Stimulated activated naive CD8-positive, alpha-beta T cell treated with anti-CD3 and anti-CD28 coated beads, Interleukin-15, Interleukin-2, amounts not matched to agents 100 U/mL and 50 U/mL, for 24 hours (primary cell): ENCODE measurements at regions not wholly inside any gene's neighbourhood (a gene's known extent, or its start where the extent isn't known, plus 50 kb on each side); places are given as distances from the start of the nearest gene placed in this dataset.
"Not testable (repeated sequence)": the region's sequence is repeated elsewhere in the genome, so short reads cannot be mapped to it uniquely, and the experiment has no call there.

Experiments
- ATAC-seq: fragments of 150-1000 bp; cut with Tn5 transposase; one replicate; pipeline ENCODE4 v1.10.0; 2021
- DNase-seq: peaks from one replicate; pipeline ENCODE4 v3.0.0; 2021

DNA sequence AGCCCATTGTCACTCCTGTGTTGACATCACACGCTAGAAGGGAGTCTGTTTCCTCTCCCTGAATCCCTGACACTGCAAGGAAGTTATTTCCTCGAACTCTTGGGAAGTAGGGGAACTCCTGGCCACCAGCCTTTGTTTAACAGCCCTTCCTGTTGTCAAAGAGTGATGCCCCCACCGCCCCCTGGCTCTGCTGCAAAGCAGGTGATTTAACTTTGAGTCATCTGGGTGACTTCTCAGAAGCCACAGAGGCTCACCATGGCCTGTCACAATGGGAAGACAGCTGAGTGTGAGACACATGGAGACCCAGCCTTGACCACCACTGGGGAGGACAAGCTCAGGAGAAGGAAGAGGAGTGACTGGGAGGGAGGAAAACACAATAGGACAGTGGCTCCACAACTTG lies 182.8 kb downstream of the PSMG1 start:
- peak; percentile 71 for ATAC-seq
- peak; percentile 50 for DNase-seq

DNA sequence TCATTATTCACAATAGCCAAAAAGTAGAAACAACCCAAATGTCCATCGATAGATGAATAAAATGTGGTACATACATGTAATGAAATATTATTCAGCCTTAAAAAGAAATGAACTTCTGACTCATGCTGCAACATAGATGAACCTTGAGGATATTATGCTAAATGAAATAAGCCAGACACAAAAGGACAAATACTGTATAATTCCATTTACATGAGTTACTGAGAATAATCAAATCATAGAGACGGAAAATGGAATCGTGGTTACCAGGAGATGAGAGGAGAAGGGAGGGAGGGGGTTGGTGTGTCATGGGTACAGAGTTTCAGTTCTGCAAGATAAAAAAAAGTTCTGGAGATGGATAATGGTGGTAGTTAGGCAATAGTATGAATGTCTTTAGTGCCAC lies 184.1 kb downstream of the PSMG1 start:
- DNase-seq, result no peak
- no peak for ATAC-seq

DNA sequence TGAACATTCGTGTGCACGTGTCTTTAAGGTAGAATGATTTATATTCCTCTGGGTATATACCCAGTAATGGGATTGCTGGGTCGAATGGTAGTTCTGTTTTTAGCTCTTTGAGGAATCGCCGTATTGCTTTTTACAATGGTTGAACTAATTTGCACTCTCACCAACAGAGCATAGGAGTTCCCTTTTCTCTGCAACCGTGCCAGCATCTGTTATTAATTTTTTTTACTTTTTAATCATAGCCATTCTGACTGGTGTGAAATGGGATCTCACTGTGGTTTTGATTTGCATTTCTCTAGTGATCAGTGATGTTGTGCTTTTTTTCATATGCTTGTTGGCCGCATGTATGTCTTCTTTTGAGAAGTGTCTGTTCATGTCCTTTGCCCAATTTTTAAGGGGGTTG lies 185.0 kb downstream of the PSMG1 start:
- not testable (repeated sequence) for DNase-seq, ATAC-seq

DNA sequence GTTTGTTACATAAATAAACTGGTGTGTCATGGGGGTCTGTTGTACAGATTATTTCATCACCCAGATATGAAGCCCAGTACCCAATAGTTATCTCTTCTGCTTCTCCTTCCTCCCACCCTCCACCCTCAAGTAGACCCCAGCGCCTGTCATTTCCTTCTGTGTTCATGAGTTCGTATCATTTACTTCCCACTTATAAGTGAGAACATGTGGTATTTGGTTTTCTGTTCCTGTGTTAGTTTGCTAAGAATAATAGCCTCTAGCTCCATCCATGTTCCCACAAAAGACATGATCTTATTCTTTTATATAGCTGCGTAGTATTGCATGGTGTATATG lies 185.4 kb downstream of the PSMG1 start:
- DNase-seq, ATAC-seq: not testable (repeated sequence)

DNA sequence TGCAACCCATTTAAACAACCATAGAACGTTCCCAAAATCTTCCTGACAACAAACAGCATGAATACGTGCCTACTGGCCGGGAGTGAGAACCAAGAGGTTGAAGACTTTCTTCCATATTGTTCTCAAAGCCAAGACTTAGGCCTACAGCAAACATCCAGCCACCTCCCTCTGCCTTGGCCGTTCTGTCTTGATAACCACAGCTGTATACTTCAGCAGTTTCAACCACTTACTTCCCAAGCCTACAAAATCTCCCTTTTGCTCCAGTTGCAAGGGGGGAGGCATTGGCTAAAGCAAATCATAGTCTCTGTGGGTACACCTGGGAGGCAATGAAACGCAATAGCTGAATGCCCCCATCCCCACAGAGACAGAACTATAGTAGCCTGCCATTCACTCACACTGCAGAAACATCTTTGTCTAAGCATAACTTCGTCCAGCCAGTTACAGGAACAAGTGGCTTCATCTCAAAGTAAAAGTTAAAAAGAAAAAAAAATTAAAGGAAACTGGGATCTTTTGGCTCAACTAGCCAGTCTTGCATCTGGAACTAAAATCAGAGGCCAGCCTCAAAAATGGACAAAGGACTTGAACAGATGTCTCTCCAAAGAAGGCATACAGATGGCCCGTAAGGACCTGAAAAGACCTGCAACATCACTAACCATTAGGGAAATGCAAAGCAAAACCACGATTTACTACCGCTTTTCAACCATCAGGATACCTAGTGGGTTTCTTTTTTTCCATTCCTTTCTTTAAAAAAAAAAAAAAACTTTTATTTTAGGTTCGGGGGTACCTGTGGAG lies 186.0 kb downstream of the PSMG1 start:
- DNase-seq, result no peak

DNA sequence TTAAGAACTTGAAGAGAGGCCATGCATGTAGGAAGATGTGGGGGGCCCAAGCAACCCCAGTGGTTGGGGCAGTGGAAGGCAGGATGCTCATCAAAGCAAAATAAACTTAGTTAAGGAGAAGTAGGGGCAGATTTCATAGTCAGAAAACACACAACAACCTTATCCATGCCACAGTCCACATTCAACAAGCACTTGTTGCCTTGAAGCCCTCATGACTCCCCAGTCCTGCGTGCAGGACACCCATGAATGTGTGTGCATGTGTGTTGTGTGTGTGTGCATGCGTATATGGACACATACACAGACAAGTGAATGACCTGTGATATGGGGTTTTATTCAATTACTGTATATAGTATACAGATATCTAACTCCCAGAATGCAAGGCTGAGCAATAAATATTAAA lies 186.9 kb downstream of the PSMG1 start:
- no peak for DNase-seq
- no peak for ATAC-seq

More for the DNA sequence above, 186.0 kb downstream of the PSMG1 start:
- no peak for ATAC-seq

DNA sequence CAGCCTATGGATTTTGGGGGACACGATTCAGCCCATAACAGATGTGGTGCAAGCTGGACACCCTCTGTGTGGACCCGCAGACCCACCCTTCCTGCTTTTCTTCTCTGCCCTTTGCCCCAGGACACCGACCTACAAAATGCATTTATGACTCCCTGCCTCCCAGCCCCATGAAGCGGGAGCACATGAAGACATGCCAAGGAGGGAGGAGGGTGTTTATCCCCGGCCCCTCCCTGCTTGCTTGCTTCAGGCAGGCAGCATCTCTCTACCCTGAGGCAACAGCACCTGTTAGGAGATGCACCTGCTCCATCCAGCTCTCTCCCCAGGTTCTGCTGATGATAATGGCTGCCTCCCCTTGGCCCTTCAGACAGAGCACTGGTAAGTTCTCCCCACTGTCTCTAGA lies 187.5 kb downstream of the PSMG1 start:
- ATAC-seq (no peak), DNase-seq (no peak)

DNA sequence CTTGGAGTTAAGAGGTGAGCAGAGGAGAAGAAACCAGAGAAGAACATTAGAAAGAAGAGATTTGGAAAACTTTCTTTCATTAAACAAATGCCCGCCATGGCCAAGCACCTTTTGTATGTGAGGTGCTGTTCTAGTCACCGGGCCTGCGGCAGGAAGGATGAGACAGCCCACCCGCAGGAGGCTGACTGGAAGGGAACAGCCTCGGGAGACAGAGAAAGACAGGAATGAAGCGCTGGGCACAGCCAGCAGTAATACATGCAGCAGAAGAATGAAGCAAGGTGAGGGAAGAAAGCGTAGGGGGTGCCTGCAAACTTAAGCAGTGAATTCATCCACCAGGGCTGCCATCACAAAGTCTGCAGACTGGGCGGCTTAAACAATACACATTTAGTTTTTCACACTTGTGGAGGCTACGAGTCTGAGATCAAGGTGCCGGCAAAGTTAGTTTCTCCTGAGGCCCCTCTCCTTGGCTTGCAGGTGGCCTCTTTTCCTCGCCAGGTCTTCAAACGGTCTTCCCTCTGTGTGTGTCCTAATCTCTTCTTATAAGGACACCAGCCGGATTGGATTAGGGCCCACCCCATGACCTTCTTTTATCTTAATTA lies 188.1 kb downstream of the PSMG1 start:
- DNase-seq (no peak), ATAC-seq (no peak)

DNA sequence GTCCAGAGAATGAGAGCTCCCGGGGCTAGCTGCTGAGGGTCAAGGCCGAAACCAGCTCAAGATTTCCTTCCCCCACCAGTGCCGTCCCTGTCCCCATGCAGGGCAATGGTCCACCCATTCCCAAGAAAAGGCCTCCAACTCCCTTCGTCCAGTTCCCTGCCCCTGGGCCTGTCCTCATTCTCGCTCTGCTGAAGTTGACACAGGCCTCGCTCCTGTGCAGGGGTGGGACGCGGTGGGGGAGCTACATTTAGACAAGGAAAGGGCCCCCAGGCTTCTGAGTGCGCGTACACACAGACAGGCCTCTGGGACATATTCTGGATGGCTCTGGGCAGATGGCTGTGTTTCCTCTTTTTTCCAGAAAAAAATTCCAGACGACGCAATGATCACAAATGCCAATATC lies 188.3 kb downstream of the ETS2 start:
- ATAC-seq, result no peak
- DNase-seq, result no peak

DNA sequence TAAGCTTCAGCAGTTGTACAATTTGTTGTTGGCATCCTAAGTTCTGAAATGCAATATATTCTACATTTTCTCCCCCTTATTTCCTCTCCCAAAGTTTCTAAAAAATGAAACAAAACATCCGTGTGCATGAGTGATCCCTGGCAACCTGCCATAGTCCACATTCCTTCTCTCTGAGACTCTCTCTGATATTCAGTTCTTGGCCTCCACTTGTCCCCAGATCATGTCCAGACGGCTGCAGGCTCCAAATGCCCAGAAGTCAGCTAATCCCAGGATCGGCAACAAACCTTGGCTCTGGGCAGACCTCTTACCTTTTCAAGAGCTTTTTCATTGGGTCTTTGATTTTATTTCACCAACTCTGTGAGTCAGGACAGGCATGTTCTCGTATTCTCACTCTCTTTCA lies 187.8 kb downstream of the ETS2 start:
- no peak for ATAC-seq

DNA sequence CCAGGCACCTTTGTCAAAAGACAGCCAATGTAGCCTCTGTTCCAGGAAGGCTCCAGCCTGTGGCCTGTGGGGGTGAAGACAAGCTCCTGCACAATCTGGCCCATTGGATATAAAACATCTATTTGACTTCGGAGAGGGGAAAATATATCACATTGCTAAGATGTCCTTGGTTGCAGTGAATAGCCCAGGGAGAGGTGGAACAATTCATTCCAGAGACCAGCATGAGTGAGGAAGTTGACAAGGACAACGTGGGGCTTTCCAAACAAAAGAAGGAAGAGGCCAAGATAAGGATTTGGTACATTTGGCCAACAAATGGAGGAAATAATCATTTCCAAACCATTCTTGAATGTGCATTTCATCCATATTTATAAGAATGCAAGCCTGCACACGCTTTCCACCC lies 187.0 kb downstream of the ETS2 start:
- ATAC-seq, result no peak
- DNase-seq, result no peak

More for the DNA sequence above, 187.8 kb downstream of the ETS2 start:
- no peak for DNase-seq

DNA sequence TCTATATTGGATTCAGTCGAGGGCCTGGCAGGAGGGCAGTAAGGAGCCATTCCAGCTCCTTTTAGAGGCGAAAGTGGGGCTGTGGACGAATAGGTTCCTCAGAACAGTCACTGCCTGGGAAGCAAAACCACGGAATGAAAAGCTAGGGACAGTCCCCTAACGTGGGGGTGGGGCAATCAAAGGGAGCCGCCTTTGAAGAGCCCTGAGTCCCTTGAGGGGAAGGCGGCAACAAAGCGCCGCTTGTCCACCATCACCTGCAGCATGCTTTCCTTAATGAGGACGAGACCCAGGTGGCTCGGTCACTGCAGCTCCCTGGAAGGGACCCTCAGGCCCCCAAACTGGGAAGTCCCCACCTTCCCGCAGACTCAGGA lies 184.7 kb downstream of the ETS2 start:
- no peak for ATAC-seq
- no peak for DNase-seq

DNA sequence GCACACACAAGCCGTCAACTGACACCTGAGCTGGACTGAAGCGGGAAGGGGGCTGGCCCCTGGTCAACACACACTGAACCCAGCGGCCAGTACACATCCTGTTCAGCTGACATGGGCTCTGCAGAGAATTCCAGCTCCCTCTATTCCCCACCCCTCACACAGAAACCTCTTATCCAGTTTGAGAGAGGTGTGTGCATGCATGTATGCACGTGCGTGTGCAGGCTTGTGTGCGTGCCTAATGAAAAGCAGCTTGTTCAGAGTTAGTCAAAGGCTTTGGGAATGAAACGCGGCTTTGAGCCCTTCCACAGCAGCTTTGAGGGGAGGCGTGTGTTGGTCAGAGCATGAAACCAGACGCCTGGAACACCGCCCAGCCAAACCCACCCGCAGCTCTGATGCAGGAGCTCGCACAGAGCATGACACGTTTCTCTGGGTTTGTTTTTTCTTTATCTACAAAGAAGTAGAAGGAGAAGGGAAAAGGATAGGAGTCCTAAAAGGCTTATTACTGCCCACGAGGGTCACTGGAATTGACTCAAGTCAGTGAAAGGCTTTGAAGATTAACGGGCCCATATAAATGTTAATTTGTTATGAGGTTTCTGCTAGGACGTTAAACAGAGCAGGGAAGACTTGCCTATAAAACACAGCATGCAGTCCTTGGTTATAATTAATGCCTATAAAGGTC lies 184.2 kb downstream of the ETS2 start:
- DNase-seq, result no peak

DNA sequence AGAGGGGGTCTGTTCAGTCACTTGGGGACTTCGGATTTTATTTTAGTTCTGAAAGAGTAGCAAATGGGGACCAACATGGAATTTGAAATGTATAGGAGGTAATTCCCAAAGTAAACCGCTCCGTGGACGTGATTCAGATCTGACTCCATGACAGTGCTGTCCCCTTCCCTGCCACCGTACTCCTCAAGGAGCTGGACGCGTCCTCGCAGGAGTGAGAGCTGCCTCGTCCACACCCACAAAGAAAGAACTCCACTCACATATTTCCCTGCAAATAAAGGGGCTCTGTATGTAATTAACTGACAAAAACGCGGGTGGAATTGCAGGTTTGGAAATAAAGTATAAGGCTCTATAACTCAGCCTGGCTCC lies 183.6 kb downstream of the ETS2 start:
- no peak for DNase-seq
- no peak for ATAC-seq

More for the DNA sequence above, 184.2 kb downstream of the ETS2 start:
- ATAC-seq, result no peak

DNA sequence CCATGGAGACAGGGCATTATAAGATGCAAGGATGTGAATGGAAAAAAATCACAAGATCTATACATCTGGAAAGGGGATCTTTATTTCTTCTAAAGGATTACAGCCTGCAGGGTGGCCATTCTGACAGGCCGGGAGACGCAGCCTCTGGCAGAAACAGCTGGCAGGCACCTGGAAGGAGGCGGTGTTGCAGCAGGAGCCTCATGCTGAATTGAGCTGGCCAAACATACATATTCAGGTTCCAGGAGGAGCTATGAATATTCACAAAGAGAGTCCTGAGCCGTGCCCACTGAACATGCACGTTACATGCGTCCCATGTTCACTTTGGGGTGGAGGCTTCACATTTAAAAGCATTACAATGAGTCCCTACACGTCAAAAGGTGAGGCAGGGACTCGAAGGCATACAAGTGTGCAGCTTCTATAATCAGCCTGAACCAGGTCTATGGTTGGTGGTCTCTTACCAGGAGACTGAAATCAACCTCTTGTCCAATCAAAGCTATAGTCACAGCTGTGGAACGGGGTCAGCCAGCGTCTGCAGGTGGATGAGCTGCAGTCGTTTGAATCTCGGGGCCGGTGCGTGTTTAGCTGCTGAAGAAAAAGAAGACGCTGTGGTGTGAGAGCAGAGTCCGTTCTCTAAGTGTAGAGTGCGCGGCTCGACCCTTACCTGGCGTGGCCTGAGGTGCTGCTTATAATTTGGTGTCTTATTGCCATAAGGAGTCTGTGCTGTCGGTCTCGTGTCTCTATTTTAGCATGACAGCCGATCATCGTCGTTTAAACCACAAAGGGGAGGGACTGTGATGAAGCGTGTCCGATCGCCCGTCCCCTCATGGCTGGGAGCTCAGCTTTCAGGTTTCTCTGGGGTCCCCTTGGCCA lies 183.0 kb downstream of the ETS2 start:
- DNase-seq (no peak), ATAC-seq (no peak)

DNA sequence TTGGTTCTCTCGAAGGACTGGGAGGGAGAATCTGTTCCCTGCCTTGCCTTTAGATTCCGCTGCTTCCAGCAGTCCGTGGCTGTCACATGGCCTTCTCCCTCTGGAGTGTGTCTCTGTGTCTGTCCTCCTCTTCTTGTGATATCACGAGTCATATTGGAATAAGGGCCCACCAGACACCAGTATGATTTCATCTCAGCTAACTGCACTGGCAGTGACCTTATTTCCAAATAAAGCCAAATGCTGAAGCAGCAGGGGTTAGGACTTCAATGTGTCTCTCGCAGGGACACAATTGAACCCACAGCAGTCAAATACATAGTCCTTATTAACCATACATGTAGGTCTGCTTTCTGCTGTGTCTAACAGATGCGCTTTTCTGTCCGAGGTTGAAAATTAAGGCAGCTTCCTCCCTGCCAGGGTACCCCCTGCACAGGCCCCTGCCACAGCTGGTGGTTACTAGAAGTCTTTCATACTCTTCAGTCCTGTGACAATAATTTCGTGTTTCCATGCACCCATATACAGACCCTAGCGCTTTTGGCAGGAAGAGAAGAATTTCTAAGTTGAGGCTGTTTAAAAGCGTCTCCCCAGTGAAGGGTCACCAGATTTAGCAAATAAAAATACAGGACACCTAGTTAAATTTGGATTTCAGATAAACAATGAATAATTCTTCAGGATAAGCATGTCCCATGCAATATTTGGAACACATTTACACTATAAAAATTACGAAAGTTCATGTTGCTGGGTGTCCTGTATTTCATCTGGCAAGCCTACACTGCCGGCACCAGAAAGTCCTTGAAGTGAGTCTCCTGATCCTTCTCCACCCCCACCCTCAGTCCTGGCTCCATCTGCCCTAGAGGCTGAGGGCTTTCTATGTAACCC lies 182.1 kb downstream of the ETS2 start:
- no peak for DNase-seq
- no peak for ATAC-seq

DNA sequence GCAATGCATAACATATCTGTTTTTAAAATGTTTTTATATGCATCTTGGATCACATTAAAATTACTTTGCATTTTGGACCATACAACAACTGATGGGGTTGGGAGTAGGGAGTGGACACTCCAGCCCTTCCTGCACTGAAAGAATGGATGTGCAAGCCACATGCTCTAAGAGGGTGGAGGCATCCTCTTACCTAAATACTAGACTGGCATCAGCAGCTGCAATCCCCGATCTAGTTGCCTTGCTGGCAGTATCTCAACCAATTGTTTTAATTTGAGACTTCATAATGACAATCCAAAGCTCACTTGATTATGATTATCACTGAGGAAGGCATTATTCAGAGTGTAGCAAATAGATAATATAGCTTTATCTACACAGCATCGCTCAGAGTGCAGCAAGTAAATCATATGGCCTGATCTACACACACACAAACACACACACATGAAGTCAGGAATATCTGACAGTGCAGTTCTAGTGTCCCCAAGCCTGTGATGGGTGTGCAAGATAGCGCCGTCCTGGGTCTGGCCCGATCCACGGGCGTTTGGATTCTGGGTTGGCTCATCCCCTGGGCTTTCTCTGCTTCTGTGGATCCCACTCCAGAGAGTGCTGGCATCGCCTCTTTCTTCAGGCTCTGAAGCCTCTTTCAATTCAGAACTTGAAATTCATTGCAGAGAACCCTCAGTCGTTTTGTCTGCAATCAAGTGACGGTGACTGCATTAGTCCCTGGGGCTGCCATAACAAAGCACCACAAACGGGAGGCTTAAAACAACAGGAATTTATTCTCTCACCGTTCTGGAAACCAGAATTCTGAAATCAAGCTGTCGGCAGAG lies 181.3 kb downstream of the ETS2 start:
- DNase-seq (no peak), ATAC-seq (no peak)

DNA sequence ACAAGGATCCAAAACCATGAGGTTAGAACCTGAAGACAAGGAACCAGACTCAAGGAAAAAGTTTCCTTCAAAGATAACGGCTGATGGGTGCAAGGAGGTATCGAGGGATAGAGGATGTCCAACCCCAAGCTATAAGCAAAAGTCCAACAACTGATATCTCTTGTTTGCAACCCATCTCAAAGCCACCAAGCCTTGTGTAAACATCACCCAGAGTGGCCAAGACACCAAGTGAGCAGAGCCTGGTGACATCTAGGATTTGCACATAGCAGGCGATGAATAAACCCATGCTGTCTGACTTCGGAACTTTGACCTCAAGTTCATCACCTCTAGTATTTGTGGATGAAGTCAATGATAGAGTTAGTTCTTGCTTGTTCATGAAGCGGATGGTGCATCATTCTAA lies 180.7 kb downstream of the ETS2 start:
- DNase-seq, result no peak
- no peak for ATAC-seq

DNA sequence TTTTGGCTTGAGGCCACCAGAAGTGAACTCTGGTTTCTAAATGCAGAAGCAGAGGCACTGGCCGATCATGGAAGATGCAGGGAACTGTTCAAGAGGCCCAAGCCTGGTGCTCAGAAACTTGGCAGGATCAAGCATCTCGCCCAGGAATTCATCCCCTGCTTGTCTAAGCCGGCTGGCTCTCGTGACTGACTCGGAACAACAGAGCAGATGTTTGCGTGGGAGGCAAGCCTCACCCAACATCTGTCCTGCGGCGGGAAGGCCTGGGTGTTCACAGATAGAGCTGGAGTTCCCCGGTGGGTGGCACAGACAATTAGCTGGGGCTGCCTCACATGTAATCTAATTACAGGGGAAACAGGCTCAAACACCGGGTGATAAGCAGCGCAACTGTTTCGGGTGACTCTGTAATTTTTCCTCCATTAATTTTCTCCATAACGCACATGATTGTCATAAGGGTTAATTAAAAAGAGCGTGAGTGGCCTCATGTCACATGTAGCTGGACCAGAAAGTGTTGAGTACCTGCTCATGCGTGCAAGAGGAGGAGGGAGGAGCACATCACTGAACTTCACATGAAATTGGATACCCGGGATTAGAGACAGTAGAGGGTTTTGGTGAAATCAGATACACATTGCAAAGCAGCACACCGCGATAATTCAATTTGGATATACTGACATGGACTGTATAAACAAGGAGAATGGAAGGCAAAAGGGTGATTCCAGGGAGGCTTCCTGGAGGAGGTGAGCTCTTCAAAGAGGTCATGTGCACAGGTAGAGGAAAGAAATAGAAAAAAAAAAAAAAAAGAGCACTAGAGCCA lies 180.0 kb downstream of the ETS2 start:
- peak; percentile 88 for ATAC-seq
- DNase-seq, result peak; percentile 74
